Erythroblast (primary cell): ENCODE measurements at regions not wholly inside any gene's neighbourhood (a gene's known extent, or its start where the extent isn't known, plus 50 kb on each side); places are given as distances from the start of the nearest gene placed in this dataset.

ENCODE experiments used
- GATA1 ChIP-seq: IDR thresholded peaks from 2 replicates; pipeline ENCODE4 v1.6.1; 2011; ENCODE audit warnings: low read depth, mild to moderate bottlenecking, control low read depth, low read length, moderate library complexity
- POLR2A ChIP-seq: IDR thresholded peaks from 2 replicates; pipeline ENCODE4 v1.6.1; 2011; ENCODE audit warnings: mild to moderate bottlenecking, low read length

GRCh38 chr4:81989202-81989601 lies 384.6 kb downstream of the HNRNPD start:
- TF ChIP-seq POLR2A (no peak), GATA1 (no peak)
